ENCODE measurements at regions not wholly inside any gene's neighbourhood (a gene's known extent, or its start where the extent isn't known, plus 50 kb on each side); places are given as distances from the start of the nearest gene placed in this dataset.

DNA sequence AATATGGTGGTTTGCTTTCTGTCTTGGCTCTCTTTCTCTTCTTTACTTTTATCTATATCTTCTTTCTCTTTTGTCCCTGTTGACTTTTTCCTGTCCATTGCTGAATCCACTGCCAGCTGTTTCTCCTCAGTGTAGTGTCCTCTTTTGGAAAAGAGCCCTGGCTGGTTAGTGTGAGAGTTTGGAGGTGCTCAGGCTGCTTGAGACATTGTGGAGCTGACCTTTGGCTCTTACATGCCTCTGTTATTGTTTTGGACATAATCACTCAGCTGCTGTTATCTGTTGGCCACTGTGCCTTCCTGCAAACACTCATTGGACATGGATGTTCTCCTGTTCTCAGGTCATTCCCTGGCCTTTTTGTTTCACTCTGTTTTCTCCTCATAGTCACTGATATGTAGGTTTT is 295.4 kb upstream of the RIOK2 start:
- Mint-ChIP-seq H3K9me3 (peaks cover 2% of the 10 kb centered on the region in 2 donors), H3K36me3 (no peaks in the 10 kb centered on the region), H3K27ac (no peak overlapping the region), H3K4me3 (no peak overlapping the region), H3K4me1 (no peaks in the 10 kb centered on the region), H3K27me3 (ENCODE audit: low read depth in 2 of 2) (no peaks in the 10 kb centered on the region)
- TF ChIP-seq, protein P1, sequence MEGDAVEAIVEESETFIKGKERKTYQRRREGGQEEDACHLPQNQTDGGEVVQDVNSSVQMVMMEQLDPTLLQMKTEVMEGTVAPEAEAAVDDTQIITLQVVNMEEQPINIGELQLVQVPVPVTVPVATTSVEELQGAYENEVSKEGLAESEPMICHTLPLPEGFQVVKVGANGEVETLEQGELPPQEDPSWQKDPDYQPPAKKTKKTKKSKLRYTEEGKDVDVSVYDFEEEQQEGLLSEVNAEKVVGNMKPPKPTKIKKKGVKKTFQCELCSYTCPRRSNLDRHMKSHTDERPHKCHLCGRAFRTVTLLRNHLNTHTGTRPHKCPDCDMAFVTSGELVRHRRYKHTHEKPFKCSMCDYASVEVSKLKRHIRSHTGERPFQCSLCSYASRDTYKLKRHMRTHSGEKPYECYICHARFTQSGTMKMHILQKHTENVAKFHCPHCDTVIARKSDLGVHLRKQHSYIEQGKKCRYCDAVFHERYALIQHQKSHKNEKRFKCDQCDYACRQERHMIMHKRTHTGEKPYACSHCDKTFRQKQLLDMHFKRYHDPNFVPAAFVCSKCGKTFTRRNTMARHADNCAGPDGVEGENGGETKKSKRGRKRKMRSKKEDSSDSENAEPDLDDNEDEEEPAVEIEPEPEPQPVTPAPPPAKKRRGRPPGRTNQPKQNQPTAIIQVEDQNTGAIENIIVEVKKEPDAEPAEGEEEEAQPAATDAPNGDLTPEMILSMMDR (IDR thresholded peaks at IDR 0.05) = no peak
- DNase-seq (no peak), ATAC-seq (no peak)
- intact Hi-C loops (cut with micrococcal nuclease) = no loop called here
- Histone ChIP-seq H3K27me3 (ENCODE audit: control insufficient read depth, insufficient read depth, low read length) (no peaks in the 10 kb centered on the region), H3K36me3 (ENCODE audit: control insufficient read depth, insufficient read depth, low read length) (no peaks in the 10 kb centered on the region), H3K9me3 (ENCODE audit: control insufficient read depth, insufficient read depth, low read length) (no peaks in the 10 kb centered on the region), H3K4me3 (ENCODE audit: low read length) (no peak overlapping the region), H3K27ac (ENCODE audit: low read length) (no peak overlapping the region), H3K4me1 (ENCODE audit: control insufficient read depth, insufficient read depth, low read length) (no peaks in the 10 kb centered on the region)

DNA sequence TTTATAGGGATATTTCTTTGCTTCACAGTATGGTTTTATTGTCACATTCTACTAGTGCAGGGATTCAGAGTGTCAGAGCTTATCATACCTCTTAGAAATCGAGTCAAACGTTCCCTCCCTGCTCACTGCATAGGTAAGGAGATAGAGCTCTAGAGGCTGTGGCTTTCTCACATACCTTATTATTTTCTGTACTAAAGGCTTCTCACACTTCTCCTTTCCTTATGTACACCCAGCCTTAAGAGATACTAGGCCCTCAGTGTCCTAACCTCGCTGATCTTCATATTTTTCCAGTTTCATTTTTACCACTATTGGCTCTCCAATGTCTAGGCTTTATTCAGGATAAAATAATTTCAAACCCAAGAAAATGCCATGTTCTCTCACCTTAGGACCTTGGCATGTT is 297.3 kb upstream of the RIOK2 start:
- Histone ChIP-seq H3K27ac (ENCODE audit: low read length) (no peak overlapping the region), H3K36me3 (ENCODE audit: control insufficient read depth, insufficient read depth, low read length) (no peaks in the 10 kb centered on the region), H3K4me3 (ENCODE audit: low read length) (no peak overlapping the region), H3K9me3 (ENCODE audit: control insufficient read depth, insufficient read depth, low read length) (no peaks in the 10 kb centered on the region), H3K4me1 (ENCODE audit: control insufficient read depth, insufficient read depth, low read length) (no peaks in the 10 kb centered on the region), H3K27me3 (ENCODE audit: control insufficient read depth, insufficient read depth, low read length) (no peaks in the 10 kb centered on the region)
- no peak for ATAC-seq
- Mint-ChIP-seq H3K4me1 (no peaks in the 10 kb centered on the region), H3K4me3 (no peak overlapping the region), H3K36me3 (no peaks in the 10 kb centered on the region), H3K9me3 (peaks cover 2% of the 10 kb centered on the region in 2 donors), H3K27me3 (ENCODE audit: low read depth in 2 of 2) (no peaks in the 10 kb centered on the region), H3K27ac (no peak overlapping the region)
- no peak for DNase-seq
- intact Hi-C loops (cut with micrococcal nuclease) = no loop called here
- 79% methylated on average over 3 of the region's 3 CpGs for WGBS (ENCODE audit: insufficient coverage)
- TF ChIP-seq, protein P1 (IDR thresholded peaks at IDR 0.05) = no peak

DNA sequence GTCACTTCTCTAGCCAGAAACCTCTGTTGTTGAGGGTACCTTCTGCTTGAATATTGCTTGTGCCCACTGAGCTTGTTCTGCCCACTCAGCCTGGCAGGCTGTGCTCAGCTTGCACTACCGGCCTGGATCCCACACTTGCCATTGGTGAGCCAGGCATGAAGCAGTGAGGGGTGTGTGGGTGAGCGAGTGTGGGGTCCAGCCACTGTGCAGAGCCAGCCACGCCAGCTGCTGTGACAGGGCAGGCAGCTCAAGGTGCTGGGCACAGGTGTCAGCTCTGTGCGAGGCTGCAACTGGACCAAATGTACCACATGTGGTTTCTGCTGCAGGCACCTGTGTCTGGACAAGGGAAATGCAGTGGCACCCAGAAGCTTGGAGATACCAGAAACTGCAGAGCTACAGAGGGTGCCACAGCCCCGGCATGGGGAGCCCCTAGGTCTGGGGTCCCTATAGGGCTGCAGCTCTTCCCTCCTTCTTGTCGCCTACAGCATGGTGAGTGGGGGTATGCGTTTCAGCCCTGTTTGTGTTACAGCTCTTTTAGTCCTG is 305.1 kb upstream of the RIOK2 start:
- intact Hi-C loops (cut with micrococcal nuclease) = no loop called here
- Mint-ChIP-seq H3K4me1 (no peaks in the 10 kb centered on the region), H3K4me3 (no peak overlapping the region)

More for the DNA sequence above, 305.1 kb upstream of the RIOK2 start:
- 90% methylated on average over 6 of the region's 7 CpGs for WGBS (ENCODE audit: insufficient coverage)
- no peaks in the 10 kb centered on the region for H3K36me3 ChIP-seq (ENCODE audit: control insufficient read depth, insufficient read depth, low read length)
- Mint-ChIP-seq H3K27me3 (ENCODE audit: low read depth in 2 of 2) (no peaks in the 10 kb centered on the region), H3K9me3 (peaks cover 0 to 3% of the 10 kb centered on the region in 2 donors), H3K27ac (no peak overlapping the region), H3K36me3 (no peaks in the 10 kb centered on the region)
- TF ChIP-seq, protein P1 (IDR thresholded peaks at IDR 0.05) = no peak
- no peak for ATAC-seq
- no peaks in the 10 kb centered on the region for H3K27me3 ChIP-seq (ENCODE audit: control insufficient read depth, insufficient read depth, low read length)
- no peak overlapping the region for H3K4me3 ChIP-seq (ENCODE audit: low read length)
- H3K27ac ChIP-seq (ENCODE audit: low read length) = no peak overlapping the region
- H3K9me3 ChIP-seq (ENCODE audit: control insufficient read depth, insufficient read depth, low read length) = no peaks in the 10 kb centered on the region
- no peak for DNase-seq
- H3K4me1 ChIP-seq (ENCODE audit: control insufficient read depth, insufficient read depth, low read length) = no peaks in the 10 kb centered on the region
